ENCODE measurements at regions not wholly inside any gene's neighbourhood (a gene's known extent, or its start where the extent isn't known, plus 50 kb on each side); places are given as distances from the start of the nearest gene placed in this dataset.

GRCh38 chr1:193562121-193562520 is 375.7 kb upstream of the B3GALT2 start:
- DNase-seq, result no peak

- DNase-seq, result no peak
These were observed 372.1 kb upstream of the B3GALT2 start for GRCh38 chr1:193558491-193559028.

DNA sequence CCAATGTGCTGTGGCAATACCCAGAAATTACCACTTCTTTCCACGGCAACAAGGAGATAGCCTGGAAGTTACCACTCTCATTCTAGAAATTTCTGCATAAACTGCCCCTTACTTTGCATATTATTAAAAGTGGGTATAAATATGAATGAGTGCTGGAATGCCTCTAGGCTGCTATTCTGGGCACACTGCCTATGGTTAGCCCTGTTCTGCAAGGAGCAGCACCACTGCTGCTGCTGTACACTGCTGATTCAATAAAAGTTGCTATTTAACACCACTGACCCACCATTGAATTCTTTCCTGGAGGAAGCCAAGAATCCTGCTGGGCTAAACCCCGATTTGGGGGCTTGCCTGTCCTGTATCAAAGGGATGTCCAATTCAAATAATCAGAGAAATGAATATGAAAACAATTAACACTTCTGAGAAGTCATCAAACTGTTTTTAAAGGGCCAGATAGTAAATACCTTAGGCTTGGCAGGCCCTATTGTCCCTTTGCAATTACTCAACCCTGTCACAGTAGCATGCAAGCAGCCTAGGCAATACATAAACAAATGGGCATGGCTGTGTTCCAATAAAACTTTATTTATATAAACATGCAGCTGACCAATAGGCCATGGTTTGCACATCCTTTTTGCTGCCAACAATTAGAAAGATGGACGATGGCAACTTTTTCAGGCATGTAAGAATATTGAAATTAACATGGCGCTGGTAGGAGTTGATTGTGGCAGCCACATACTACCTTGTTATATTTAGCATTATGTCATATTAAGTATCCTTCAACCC is 369.4 kb upstream of the B3GALT2 start:
- DNase-seq, result no peak

GRCh38 chr1:193553564-193553963 is 367.2 kb upstream of the B3GALT2 start:
- DNase-seq, result no peak

DNA sequence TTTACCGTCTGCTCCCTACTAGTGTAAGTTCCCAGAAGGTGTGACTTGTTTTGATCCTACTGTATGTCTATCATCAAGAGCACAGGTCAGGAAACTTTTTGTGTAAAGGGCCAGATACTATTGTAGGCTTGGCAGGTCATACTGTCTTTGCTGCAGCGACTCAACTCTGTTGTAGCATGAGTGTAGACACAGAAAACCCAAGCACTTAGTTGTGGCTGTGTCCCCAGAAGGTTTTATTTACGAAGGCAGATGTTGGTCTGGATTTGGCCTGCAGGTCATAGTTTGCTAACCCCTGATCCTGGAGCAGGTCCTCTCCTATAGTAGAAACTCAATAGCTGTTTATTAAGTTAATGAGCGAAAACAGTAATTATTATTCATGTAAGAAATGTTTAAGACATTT is 365.9 kb upstream of the B3GALT2 start:
- DNase-seq, result no peak

DNA sequence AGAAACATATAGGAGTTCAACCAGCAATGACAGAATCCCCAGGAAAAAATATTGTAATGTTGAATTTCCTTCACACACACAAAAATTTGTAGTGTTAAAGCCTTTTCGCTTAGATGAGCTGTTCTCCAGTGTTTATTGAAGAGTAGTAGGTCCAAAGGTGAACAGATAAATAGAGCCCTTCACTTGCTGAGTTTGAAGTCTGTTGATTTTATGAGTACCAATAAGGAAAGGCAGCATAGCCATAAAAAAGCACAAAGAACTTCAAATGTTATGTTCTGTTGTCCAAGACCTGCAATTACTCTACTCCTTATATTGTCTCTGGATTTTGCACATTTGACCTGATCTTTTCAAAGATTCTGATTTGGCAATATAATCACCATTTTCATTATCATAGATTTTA is 362.7 kb upstream of the B3GALT2 start:
- DNase-seq, result no peak

- no peak for DNase-seq
These were observed 358.8 kb upstream of the B3GALT2 start for GRCh38 chr1:193545171-193545570.

DNA sequence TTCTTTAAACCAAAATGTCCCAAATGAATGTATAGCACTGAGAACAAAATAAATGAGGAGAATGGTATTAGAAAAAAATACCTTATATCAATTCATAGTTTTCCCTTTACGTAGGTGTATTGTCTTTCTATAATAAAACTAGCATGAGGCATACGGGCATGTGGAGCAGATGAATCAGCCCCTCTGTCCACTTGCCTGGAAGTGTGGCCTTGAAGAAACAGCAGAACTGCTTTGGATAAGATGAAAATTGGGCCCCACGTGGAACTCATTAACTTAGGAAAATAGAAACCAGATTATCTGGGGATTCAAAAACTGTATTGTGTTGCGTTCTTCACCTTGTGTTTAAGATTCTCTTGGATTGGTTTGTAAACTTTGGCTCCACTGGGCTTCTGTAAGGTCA is 356.8 kb upstream of the B3GALT2 start:
- no peak for DNase-seq

DNA sequence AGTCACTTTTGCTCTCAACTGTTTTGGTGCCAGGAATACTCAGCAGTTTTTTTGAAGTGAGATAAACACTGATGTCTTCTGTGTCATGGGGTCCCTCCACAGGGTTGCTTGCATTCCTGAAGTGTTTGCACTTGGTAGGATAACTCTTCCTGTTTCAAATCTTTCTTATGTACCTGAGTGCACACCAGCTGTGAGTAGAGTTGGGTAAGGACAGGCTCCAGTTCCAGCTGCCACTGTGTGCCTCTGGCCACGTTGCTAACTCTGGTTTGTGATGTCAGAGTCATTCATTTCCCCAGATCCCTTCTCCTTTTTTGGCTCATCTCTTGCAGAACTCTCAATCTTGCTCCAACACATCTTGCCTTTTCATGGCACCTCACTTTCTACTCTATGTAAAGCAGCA is 356.3 kb upstream of the B3GALT2 start:
- DNase-seq, result no peak

DNA sequence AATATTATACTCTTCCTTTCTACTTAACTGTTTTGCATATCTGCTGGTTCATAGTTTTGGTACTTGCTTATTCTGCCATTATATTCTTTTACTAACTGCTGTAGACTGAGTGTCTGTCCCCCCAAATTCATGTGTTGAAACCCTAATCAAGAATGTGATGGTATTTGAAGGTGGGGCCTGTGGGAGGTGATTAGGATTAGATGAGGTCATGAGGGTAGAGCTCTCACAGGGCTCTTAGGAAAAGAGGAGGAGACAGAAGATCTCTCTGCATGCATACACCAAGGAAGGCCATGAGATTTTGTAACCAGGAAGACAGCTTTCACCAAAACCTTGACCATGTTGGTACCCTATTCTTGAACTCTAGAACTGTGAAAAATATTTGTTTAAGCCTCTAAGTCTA is 354.1 kb upstream of the B3GALT2 start:
- no peak for DNase-seq

DNA sequence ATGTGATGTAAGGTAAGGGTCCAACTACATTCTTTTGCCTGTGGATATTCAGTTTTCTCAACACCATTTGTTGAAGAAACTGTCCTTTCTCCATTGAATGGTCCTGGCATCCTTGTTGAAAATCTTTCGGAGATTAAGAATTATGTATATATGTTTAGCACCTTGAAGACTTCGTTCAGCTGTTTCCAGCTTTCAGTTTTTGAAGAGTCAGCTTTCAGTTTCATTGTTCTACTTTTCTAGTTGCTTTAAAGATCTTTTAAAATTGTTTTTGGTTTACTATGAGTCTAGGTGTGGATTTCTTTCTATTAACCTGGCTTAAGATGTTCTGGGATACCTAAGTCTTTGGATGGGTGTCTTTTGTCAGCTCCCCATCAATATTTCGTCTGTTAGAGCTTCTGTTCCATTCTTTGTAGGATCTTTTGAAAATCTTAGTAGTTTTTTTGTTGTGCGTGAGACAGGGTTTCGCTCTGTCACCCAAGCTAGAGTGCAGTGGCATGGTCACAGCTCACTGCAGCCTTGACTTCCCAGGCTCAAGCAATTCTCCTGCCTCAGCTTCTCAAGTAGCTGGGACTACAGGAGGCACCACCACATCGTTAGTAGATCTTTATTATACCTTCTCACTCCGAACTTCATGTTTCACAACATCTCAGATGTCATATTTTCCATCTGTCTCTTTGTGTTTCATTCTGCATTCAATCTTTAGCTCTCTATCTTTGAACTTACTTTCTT is 353.5 kb upstream of the B3GALT2 start:
- no peak for DNase-seq

- DNase-seq, result no peak
These were observed 352.3 kb upstream of the B3GALT2 start for GRCh38 chr1:193538680-193539079.

- no peak for DNase-seq
These were observed 351.6 kb upstream of the B3GALT2 start for GRCh38 chr1:193538003-193538354.

DNA sequence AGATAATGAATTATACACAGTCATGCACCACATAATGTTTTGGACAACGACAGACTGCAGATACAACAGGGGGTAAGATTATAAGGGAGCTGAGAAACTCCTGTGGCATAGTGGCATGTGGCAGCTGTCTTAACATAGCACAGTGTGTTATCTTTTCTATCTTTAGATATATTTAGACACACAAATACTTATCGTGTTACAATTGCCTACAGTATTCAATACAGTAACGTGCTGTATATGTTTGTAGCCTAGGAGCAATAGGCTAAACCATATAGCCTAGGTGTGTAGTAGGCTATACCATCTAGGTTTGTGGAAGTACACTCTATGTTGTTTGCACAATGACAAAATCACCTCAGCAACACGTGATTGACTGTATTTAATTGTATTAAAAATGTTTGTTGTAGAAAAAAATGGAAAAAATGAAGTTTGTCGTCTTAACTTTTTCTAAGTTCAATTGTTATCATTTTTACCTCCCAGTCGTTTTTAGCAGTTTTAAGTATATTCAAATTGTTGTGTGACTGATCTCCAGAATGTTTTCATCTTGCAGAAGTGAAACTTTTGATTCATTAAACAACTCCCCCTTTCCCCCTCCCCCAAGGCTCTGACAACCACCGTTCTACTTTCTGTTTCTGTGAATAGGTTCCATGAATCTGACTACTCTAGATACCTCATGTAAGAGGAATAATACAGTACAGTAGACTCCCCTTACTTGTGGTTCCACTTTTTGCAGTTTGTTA is 351.0 kb upstream of the B3GALT2 start:
- DNase-seq, result no peak

DNA sequence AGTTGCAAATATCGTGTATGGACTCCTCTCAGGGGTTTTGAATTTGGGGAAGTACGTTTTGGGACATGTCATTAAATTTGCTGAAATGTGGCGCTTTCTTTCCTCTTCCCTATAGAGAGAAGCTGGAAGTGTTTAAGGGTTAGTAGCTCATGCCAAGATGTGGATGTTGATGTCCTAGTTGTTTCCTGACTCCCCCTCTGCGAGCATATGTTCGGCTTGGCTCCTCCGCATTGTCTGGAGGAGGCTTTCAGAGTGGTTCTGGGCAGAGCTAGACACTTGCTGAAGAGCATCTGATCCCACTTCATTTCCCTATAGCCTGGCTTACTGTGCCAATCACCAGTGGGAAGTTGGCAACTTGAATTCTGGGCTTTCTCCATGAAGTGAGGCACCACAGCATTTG is 347.4 kb upstream of the B3GALT2 start:
- DNase-seq, result no peak

GRCh38 chr1:193525917-193526710 is 339.7 kb upstream of the B3GALT2 start:
- no peak for DNase-seq

GRCh38 chr1:193525411-193525810 is 339.0 kb upstream of the B3GALT2 start:
- no peak for DNase-seq

- no peak for DNase-seq
These were observed 338.2 kb upstream of the B3GALT2 start for GRCh38 chr1:193524616-193525015.

DNA sequence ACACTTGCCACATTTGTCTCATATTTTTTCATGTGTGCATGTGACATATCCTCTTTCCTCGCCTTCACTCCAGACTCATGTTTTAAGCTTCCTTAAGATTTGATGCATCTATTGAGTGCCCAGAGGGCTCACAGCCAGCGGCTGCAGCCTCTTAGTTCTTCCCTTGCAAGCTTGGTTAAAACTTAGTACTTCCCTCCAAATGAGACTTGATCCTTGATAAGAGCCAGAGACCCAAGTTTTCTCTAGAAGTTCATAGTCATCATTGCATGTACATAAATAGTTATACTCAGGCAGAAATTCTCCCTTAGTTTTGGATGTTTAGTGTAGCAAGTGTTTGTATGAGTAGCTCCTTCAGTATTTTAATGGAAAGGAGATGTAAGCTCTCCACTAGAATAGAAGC is 337.6 kb upstream of the B3GALT2 start:
- no peak for DNase-seq

DNA sequence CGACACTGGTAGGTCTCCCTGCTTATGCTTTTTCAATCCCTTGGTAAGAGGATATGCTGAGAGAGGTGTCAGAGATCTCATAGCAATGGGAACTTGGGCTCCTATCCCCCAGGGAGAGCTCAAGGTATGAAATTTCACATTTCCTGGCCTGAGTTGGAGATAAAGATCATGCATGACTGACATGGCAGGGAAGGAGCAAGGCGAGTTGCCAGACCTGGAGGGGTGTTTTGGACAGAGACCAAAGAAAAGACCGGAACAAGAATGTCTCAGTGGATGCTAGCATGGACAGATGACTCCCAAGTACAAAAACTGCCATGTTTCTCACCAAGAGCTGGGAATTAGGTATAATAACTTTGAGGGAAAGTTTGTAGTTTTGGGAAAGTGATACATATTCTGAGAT is 334.1 kb upstream of the B3GALT2 start:
- no peak for DNase-seq

DNA sequence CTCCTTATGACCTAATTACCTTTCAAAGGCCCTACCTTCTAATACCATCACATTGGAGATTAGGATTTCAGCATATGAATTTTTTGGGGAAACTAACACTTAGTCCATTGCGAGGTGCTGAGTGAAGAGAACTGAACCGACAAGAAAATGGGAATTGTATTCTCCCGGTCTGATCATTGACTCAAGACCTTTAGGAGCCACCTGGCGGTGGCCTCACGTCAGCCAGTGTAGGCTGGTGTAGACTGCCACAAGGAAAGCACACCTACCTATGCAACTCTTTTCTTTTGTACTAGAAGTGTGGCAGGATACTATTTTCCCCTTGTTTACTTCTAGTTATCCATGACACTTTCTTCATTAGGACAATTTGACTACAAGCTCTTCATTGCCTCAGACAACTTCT is 333.5 kb upstream of the B3GALT2 start:
- DNase-seq, result no peak

DNA sequence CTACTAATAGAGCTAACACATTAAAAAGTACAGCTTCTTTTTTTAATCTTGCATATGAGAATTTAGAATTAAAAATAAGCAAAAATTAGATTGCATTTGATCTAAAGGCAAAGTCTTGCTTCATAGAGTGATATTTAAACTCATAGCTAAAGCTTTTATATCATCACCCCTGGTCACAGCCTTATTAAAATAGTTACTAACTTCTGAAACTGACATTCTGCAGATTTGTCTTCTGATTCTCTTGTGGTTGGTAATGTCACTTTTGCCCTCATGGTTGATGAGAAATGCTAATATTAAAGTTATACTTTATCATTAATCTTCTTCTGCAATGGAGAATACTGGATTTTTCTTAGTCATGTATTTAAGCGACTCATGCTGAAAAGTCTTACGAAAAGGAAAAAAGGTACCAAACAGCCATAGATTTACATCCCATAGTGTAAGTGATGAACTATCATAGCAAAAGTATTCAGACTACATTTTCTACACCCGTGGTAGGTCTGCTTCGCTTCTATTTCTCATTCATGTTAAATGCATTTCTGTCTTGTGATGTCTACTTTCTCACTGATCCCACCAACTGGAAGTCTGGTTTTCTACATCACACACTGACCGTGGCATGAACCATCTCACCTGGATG is 330.5 kb upstream of the B3GALT2 start:
- DNase-seq, result no peak
